ENCODE measurements at regions not wholly inside any gene's neighbourhood (a gene's known extent, or its start where the extent isn't known, plus 50 kb on each side); places are given as distances from the start of the nearest gene placed in this dataset.

DNA sequence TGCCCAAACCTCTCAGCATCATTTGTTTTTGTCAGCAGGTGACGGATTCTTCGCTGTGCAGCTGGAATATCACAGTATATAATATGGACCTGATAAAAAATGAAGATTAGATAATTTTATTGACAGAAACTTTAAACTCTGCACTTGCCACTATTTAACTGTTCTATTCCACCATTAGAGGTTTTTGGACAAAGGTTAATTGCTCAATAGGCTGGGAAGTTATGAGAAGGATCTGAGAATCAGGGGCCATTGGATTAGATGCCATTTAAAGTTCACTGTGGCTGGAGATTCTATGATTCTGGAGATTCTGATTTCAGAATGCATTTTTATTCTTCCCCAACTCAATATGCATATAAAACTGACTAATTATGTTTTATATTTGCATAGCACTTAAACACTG, 59.8 kb upstream of the ANXA1 start:
- TF ChIP-seq, protein P1, sequence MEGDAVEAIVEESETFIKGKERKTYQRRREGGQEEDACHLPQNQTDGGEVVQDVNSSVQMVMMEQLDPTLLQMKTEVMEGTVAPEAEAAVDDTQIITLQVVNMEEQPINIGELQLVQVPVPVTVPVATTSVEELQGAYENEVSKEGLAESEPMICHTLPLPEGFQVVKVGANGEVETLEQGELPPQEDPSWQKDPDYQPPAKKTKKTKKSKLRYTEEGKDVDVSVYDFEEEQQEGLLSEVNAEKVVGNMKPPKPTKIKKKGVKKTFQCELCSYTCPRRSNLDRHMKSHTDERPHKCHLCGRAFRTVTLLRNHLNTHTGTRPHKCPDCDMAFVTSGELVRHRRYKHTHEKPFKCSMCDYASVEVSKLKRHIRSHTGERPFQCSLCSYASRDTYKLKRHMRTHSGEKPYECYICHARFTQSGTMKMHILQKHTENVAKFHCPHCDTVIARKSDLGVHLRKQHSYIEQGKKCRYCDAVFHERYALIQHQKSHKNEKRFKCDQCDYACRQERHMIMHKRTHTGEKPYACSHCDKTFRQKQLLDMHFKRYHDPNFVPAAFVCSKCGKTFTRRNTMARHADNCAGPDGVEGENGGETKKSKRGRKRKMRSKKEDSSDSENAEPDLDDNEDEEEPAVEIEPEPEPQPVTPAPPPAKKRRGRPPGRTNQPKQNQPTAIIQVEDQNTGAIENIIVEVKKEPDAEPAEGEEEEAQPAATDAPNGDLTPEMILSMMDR (IDR thresholded peaks at IDR 0.05), result no peak
- TF ChIP-seq POLR2AphosphoS5 (IDR thresholded peaks at IDR 0.05; ENCODE audit: insufficient read depth in 1 of 2, low read depth in 1 of 2), result no peak
